HEK293 (cell line): ENCODE measurements at regions not wholly inside any gene's neighbourhood (a gene's known extent, or its start where the extent isn't known, plus 50 kb on each side); places are given as distances from the start of the nearest gene placed in this dataset.

Experiments used
- GFI1B ChIP-seq: fragments of 450-650 bp; formaldehyde crosslinking; IDR thresholded peaks from 2 replicates; pipeline ENCODE4 v1.5.1; 2016; ENCODE audit warnings: missing biosample characterization, missing genetic modification characterization
- MEIS1 ChIP-seq: sonication (generic); formaldehyde crosslinking; IDR thresholded peaks from 2 replicates; pipeline ENCODE4 v1.8.1; 2022; ENCODE audit warnings: missing genetic modification reagents, mild to moderate bottlenecking, borderline replicate concordance
- SETDB1 ChIP-seq: IDR thresholded peaks from one replicate; pipeline ENCODE4 v1.6.1; 2017; ENCODE audit warnings: mild to moderate bottlenecking, low read length, moderate library complexity, mixed read lengths; ENCODE audit not compliant: insufficient read length
- ZBTB20 ChIP-seq: fragments of 450-650 bp; formaldehyde crosslinking; IDR thresholded peaks from 2 replicates; pipeline ENCODE4 v1.5.1; 2016; ENCODE audit warnings: missing biosample characterization, missing genetic modification characterization
- ZBTB21 ChIP-seq: fragments of 450-650 bp; formaldehyde crosslinking; IDR thresholded peaks from 2 replicates; pipeline ENCODE4 v1.5.1; 2017; ENCODE audit warnings: missing biosample characterization, missing genetic modification characterization
- ZBTB8A ChIP-seq: fragments of 450-650 bp; formaldehyde crosslinking; IDR thresholded peaks from 2 replicates; pipeline ENCODE4 v1.5.1; 2016; ENCODE audit warnings: missing biosample characterization, missing genetic modification characterization
- ZNF24 ChIP-seq: fragments of 450-650 bp; formaldehyde crosslinking; IDR thresholded peaks from 2 replicates; pipeline ENCODE4 v1.5.1; 2016; ENCODE audit warnings: missing biosample characterization, missing genetic modification characterization
- ZNF544 ChIP-seq: fragments of 450-650 bp; formaldehyde crosslinking; IDR thresholded peaks from 2 replicates; pipeline ENCODE4 v1.5.0; 2017; ENCODE audit warnings: missing biosample characterization, missing genetic modification characterization
- ZNF600 ChIP-seq: fragments of 450-650 bp; formaldehyde crosslinking; IDR thresholded peaks from 2 replicates; pipeline ENCODE4 v1.5.1; 2016; ENCODE audit warnings: missing biosample characterization, missing genetic modification characterization
- TF ChIP-seq, protein P1 (sequence below): fragments of 450-650 bp; formaldehyde crosslinking; IDR thresholded peaks from 2 replicates; pipeline ENCODE4 v1.5.1; 2016; ENCODE audit warnings: missing biosample characterization, missing genetic modification characterization
- TF ChIP-seq, protein P2 (sequence below): fragments of 450-650 bp; formaldehyde crosslinking; IDR thresholded peaks from 2 replicates; pipeline ENCODE4 v1.5.1; 2016; ENCODE audit warnings: missing biosample characterization, missing genetic modification characterization, borderline replicate concordance
- TF ChIP-seq, protein P3 (sequence below): fragments of 450-650 bp; formaldehyde crosslinking; IDR thresholded peaks from 2 replicates; pipeline ENCODE4 v1.5.1; 2016; ENCODE audit warnings: missing biosample characterization, missing genetic modification characterization
- TF ChIP-seq, protein P4 (sequence below): fragments of 450-650 bp; formaldehyde crosslinking; IDR thresholded peaks from 2 replicates; pipeline ENCODE4 v1.5.1; 2017; ENCODE audit warnings: missing biosample characterization, missing genetic modification characterization

GRCh38 chr5:82717738-82718137 lies 359.5 kb downstream of the TMEM167A start:
- TF ChIP-seq ZNF600 (no peak), ZBTB8A (no peak), GFI1B (tag by site-specific recombination) (no peak), SETDB1 (no peak), ZNF544 (tag by site-specific recombination) (no peak), ZBTB21 (tag by site-specific recombination) (no peak), MEIS1 (CRISPR knock-in tag) (no peak), ZBTB20 (tag by site-specific recombination) (no peak), ZNF24 (tag by site-specific recombination) (no peak)
- TF ChIP-seq, protein P1, sequence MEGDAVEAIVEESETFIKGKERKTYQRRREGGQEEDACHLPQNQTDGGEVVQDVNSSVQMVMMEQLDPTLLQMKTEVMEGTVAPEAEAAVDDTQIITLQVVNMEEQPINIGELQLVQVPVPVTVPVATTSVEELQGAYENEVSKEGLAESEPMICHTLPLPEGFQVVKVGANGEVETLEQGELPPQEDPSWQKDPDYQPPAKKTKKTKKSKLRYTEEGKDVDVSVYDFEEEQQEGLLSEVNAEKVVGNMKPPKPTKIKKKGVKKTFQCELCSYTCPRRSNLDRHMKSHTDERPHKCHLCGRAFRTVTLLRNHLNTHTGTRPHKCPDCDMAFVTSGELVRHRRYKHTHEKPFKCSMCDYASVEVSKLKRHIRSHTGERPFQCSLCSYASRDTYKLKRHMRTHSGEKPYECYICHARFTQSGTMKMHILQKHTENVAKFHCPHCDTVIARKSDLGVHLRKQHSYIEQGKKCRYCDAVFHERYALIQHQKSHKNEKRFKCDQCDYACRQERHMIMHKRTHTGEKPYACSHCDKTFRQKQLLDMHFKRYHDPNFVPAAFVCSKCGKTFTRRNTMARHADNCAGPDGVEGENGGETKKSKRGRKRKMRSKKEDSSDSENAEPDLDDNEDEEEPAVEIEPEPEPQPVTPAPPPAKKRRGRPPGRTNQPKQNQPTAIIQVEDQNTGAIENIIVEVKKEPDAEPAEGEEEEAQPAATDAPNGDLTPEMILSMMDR, result no peak
- TF ChIP-seq, protein P2, sequence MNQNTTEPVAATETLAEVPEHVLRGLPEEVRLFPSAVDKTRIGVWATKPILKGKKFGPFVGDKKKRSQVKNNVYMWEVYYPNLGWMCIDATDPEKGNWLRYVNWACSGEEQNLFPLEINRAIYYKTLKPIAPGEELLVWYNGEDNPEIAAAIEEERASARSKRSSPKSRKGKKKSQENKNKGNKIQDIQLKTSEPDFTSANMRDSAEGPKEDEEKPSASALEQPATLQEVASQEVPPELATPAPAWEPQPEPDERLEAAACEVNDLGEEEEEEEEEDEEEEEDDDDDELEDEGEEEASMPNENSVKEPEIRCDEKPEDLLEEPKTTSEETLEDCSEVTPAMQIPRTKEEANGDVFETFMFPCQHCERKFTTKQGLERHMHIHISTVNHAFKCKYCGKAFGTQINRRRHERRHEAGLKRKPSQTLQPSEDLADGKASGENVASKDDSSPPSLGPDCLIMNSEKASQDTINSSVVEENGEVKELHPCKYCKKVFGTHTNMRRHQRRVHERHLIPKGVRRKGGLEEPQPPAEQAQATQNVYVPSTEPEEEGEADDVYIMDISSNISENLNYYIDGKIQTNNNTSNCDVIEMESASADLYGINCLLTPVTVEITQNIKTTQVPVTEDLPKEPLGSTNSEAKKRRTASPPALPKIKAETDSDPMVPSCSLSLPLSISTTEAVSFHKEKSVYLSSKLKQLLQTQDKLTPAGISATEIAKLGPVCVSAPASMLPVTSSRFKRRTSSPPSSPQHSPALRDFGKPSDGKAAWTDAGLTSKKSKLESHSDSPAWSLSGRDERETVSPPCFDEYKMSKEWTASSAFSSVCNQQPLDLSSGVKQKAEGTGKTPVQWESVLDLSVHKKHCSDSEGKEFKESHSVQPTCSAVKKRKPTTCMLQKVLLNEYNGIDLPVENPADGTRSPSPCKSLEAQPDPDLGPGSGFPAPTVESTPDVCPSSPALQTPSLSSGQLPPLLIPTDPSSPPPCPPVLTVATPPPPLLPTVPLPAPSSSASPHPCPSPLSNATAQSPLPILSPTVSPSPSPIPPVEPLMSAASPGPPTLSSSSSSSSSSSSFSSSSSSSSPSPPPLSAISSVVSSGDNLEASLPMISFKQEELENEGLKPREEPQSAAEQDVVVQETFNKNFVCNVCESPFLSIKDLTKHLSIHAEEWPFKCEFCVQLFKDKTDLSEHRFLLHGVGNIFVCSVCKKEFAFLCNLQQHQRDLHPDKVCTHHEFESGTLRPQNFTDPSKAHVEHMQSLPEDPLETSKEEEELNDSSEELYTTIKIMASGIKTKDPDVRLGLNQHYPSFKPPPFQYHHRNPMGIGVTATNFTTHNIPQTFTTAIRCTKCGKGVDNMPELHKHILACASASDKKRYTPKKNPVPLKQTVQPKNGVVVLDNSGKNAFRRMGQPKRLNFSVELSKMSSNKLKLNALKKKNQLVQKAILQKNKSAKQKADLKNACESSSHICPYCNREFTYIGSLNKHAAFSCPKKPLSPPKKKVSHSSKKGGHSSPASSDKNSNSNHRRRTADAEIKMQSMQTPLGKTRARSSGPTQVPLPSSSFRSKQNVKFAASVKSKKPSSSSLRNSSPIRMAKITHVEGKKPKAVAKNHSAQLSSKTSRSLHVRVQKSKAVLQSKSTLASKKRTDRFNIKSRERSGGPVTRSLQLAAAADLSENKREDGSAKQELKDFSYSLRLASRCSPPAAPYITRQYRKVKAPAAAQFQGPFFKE, result no peak
- TF ChIP-seq, protein P3, sequence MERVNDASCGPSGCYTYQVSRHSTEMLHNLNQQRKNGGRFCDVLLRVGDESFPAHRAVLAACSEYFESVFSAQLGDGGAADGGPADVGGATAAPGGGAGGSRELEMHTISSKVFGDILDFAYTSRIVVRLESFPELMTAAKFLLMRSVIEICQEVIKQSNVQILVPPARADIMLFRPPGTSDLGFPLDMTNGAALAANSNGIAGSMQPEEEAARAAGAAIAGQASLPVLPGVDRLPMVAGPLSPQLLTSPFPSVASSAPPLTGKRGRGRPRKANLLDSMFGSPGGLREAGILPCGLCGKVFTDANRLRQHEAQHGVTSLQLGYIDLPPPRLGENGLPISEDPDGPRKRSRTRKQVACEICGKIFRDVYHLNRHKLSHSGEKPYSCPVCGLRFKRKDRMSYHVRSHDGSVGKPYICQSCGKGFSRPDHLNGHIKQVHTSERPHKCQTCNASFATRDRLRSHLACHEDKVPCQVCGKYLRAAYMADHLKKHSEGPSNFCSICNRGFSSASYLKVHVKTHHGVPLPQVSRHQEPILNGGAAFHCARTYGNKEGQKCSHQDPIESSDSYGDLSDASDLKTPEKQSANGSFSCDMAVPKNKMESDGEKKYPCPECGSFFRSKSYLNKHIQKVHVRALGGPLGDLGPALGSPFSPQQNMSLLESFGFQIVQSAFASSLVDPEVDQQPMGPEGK, result no peak
- TF ChIP-seq, protein P4, sequence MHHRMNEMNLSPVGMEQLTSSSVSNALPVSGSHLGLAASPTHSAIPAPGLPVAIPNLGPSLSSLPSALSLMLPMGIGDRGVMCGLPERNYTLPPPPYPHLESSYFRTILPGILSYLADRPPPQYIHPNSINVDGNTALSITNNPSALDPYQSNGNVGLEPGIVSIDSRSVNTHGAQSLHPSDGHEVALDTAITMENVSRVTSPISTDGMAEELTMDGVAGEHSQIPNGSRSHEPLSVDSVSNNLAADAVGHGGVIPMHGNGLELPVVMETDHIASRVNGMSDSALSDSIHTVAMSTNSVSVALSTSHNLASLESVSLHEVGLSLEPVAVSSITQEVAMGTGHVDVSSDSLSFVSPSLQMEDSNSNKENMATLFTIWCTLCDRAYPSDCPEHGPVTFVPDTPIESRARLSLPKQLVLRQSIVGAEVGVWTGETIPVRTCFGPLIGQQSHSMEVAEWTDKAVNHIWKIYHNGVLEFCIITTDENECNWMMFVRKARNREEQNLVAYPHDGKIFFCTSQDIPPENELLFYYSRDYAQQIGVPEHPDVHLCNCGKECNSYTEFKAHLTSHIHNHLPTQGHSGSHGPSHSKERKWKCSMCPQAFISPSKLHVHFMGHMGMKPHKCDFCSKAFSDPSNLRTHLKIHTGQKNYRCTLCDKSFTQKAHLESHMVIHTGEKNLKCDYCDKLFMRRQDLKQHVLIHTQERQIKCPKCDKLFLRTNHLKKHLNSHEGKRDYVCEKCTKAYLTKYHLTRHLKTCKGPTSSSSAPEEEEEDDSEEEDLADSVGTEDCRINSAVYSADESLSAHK, result no peak
